ENCODE measurements at regions not wholly inside any gene's neighbourhood (a gene's known extent, or its start where the extent isn't known, plus 50 kb on each side); places are given as distances from the start of the nearest gene placed in this dataset.

DNA sequence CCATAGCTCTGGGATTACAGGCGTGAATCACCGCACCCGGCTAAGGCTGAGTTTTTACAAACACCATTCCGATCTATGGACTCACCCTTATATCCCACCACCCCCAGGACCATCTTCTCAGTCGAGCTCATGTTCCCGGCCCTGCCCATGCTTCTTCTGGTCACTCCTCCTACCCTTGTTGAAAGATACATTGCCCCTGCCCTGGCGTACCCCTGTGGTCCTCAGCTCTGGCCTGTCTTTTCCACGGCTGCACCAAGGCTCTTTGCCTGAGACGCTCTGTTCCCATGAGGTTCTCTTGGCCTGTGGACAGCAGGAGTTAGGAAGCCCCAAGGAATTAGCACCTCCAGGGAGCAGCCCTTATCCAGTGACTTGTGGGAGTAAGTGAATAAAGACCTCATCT lies 379.4 kb upstream of the TNRC6C start:
- no peak for DNase-seq
- in situ Hi-C loops (cut with MboI; ENCODE audit: low pct_unique_long_range_greater_than_20kb, low sequenced_read_pairs) = no loop called here

DNA sequence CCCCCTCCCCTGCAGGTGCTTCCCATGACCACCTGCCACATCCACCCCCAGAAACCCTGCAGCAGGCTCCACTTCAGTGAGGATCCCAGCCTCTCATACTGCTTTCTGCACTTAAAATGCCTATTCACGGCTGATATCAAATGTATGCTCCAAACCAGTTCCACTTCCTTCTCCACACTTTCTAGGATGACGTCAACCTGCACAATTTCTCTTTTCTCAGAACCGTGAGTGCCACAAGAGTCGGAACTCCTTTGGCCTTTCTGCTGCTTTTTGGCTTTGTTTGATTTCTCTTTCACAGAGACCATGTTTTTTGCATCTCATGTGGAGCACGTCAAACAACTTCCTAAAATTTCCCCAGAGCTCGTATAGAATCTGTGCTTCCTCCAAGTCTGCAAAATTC lies 378.8 kb upstream of the TNRC6C start:
- in situ Hi-C loops (cut with MboI; ENCODE audit: low pct_unique_long_range_greater_than_20kb, low sequenced_read_pairs) = no loop called here

DNA sequence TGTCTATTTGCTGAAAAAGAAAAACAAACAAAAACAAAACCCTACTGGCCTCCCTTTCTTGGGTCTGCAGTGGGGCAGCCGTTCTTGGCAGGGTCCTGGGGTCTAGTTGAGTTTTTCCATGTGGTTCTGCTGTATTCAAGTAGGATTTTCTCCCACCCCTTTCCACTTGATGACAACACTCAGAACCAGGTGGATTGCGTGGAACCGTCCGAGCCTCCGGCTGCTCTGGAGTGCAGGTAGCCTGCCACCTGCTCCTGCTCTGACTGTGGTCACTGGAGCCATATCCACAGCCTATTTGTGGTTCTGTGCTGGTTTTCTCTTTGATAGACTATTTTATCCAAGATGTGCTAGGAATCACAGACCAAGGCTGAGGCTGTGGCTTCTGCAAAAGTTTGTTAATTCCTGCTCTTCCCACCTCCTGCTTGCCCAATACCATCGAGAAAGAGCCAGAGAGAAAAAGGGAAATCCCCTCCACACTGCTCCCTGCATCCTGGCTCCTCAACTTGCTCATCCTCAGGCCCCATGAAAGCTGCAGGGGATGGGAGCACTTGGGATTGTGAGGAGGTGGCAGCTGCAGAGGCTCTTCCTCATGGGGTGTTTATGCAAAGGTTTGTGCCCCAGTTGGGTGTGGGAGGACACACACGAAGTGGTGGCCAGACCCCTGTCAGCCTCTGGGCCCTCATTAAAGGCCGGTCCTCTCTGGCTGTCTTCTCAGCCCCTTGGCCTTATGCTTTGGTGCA lies 377.8 kb upstream of the TNRC6C start:
- DNase-seq = no peak
- in situ Hi-C loops (cut with MboI; ENCODE audit: low pct_unique_long_range_greater_than_20kb, low sequenced_read_pairs) = no loop called here

More for the DNA sequence above, 378.8 kb upstream of the TNRC6C start:
- peak; percentile 71 for DNase-seq

DNA sequence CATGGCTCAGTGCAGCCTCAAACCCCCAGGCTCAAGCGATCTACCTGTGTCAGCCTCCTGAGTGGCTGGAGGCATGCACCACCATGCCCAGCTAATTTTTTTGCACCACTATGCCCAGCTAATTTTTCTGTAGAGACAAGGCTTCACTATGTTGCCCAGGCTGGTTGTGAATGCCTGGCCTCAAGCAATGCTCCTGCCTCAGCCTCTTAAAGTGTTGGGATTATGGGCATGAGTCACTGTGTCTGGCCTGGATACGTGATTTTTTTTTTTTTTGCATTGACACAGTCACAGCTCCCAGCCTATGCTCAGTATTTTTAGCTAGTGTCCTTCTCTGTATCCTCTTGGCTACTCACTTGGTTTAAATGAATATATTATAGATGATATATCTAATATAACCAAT lies 377.0 kb upstream of the TNRC6C start:
- in situ Hi-C loops (cut with MboI; ENCODE audit: low pct_unique_long_range_greater_than_20kb, low sequenced_read_pairs) = no loop called here

DNA sequence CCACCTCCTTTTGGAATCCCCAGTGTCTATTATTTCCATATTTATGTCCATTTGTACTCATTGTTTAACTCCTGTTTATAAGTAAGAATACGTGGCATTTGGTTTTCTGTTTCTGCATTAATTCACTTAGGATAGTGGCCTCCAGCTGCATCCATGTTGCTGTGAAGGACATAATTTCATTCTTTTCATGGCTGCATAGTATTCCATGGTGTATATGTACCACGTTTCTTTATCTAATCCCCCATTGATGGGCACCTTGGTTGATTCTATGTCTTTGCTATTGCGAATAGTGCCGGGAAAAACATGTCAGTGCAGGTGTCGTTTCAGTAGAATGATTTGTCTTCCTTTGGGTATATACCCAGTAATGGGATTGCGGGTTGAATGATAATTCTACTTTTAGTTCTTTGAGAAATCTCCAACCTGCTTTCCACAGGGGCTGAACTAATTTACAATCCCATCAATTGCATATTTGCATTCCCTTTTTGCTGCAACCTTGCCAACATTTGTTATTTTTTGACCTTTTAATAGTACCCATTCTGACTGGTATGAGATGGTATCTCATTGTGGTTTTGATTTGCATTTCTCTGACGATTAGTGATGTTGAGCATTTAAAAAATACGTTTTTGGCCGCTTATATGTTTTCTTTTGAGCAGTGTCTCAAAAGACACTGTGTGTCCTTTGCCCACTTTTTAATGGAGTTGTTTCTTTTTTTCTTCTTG lies 373.2 kb upstream of the TNRC6C start:
- in situ Hi-C loops (cut with MboI; ENCODE audit: low pct_unique_long_range_greater_than_20kb, low sequenced_read_pairs) = no loop called here
- DNase-seq = no peak

More for the DNA sequence above, 377.0 kb upstream of the TNRC6C start:
- DNase-seq = no peak

GRCh38 chr17:77590951-77591735 lies 367.4 kb upstream of the TNRC6C start:
- in situ Hi-C loops (cut with MboI; ENCODE audit: low pct_unique_long_range_greater_than_20kb, low sequenced_read_pairs) = no loop called here
- no peak for DNase-seq

DNA sequence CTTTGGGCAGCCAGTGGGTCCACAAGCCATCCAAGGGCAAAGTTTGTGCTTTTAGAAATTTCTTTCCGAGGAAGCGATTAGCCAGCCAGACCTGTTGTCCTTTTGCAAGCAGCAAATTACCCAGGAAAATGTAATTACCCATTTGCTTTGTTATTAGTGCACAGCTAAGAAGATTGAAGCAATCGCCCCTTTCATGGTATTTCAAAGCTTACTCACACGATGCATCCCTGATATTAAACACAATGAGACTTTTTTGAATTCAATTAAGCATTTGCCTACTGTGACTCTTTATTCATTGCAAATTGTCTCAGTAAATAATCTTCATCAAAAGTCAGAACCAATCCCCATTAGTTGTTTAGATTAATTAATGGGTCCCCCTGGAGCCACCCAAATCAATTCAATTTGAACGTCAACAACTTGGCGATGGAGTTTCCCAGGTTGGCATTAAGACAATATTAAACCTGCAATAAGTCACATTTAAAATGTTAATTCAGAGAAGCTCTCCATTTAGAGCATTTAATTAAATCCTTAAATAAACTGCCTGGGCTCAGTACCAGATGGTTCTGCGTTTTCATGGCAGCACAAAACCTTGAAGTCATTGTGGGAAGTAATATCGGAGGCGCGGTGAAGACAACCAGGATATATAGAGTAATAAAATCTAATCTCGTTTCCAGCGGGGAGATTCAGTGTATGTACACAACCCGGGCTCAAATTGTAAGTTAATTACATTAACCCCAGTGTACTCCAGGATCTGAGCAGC lies 366.2 kb upstream of the TNRC6C start:
- DNase-seq = no peak
- in situ Hi-C loops (cut with MboI; ENCODE audit: low pct_unique_long_range_greater_than_20kb, low sequenced_read_pairs) = no loop called here

GRCh38 chr17:77593081-77593480 lies 365.4 kb upstream of the TNRC6C start:
- in situ Hi-C loops (cut with MboI; ENCODE audit: low pct_unique_long_range_greater_than_20kb, low sequenced_read_pairs) = no loop called here
- no peak for DNase-seq

- in situ Hi-C loops (cut with MboI; ENCODE audit: low pct_unique_long_range_greater_than_20kb, low sequenced_read_pairs) = no loop called here
- no peak for DNase-seq
Measured at GRCh38 chr17:77594416-77595209, 363.9 kb upstream of the TNRC6C start.

DNA sequence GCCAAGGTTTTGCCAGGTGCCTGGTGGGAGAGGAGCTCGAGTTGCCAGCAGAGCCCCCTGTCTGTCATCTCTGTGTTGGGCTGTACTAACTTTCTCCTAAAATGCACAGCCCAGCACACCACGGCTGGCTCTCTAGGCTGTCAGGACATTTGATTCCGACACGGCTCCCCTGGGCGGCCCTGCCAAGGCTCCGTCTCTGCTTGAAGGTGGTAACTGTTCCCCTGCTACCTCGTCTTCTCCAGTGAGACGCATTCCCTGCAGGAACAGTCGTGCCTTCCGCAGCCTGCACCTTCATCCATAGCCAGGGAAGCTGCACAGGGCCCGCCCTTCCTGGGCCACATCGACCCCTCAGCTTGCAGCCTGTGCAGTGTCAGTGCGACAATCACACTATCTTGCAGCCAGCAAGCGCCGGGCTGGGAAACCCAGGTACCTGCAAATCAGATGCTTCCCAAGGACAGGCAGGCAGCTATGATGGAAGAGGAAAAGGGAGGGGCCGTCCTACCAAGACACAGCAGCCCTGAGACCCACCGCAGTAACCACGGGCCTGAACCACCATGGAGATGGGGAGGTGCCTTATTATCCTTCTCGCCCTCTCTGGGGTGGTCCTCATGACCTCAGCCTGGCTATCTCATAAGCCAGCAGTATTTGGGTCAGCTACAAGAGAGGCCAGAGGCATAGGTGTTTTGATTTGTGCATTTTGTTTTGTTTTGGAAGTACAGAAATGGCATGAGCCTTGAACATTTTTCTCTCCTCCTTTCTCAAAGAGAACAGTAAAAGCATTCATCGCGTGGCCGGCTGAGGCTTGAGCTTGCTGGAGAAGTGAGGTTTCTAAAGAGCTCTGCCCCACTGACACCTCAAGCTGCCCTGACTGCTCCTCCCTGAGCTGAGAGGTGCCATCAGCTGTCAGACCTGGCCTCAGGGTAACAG lies 361.7 kb upstream of the TNRC6C start:
- DNase-seq = no peak
- in situ Hi-C loops (cut with MboI; ENCODE audit: low pct_unique_long_range_greater_than_20kb, low sequenced_read_pairs) = no loop called here

DNA sequence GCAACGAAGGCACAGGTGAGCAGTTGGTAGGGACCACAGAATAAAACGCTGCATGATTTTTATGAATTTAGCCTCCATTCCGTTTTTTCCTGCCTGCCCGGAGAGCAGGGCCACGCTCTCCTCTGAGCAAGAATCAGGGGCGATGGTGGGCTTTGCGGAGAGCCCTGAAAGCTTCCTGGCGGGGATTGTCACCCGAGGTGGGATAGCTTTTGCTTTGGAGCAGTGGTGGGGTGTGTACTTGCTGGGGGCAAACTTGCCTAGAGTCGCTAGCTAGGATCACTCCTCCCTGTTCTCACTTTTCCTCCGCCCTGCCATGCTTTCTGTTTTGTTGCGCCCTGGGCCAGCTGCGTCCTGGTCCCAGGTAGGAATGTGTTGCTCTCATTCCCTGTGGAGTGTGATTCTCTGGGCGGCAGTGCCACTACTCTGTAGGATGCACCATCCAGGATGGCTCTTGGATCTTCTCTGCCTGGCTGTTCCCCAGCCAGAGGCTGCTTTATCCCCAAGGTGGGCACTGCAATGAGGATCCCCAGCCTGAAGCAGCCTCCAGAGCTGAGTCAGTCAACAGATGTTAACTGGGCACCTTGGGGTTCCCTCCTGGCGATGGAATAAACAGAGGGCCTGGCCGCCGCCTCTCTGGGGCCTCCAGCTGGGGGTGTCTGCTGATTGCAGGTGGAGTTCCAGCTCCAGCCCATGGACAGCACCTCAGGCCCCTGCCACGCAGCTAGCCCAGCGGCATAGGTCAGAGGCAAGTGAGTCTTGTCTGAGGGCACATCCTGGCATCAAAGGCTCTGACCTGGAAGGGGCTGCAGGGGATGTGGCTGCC lies 360.9 kb upstream of the TNRC6C start:
- in situ Hi-C loops (cut with MboI; ENCODE audit: low pct_unique_long_range_greater_than_20kb, low sequenced_read_pairs) = no loop called here
- no peak for DNase-seq

DNA sequence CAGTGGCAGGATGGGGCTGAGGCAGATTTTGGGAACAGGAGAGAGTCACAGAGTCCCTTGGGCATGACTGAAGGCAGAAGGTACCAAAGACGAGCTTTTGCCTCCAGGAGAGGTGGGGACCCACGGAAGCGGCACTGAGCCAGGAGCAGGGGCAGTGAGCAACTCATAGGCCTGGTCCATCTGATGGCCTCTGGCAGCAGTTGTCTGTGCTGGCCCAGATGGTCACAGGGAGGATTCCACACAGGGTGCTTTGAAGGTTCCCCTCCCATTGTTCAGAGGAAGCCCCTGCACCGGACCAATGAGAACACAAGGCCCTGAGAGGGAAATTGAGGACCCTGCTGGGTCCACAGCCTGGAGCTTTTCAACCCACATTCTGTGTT lies 360.3 kb upstream of the TNRC6C start:
- DNase-seq = no peak
- in situ Hi-C loops (cut with MboI; ENCODE audit: low pct_unique_long_range_greater_than_20kb, low sequenced_read_pairs) = no loop called here

- DNase-seq = no peak
Measured at GRCh38 chr17:77599699-77600098, 358.8 kb upstream of the TNRC6C start.

DNA sequence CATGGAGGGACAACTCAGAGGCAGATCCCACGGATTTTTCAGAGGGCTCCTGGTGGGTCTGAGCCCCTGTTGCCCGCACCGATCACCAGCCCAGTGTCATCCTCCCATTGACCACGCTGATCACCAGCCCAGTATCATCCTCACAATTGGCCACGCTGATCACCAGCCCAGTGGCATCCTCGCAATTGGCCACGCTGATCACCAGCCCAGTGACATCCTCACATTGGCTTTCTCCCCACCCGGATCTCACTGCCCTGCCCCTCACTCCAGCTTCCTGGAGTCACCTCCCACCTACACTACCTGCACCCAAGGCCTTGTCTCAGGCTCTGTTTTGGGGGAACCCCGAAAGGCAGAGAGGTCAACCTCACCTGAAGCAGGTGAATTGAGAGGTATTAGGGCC lies 358.2 kb upstream of the TNRC6C start:
- in situ Hi-C loops (cut with MboI; ENCODE audit: low pct_unique_long_range_greater_than_20kb, low sequenced_read_pairs) = no loop called here
- no peak for DNase-seq

More at GRCh38 chr17:77599699-77600098, 358.8 kb upstream of the TNRC6C start:
- in situ Hi-C loops (cut with MboI; ENCODE audit: low pct_unique_long_range_greater_than_20kb, low sequenced_read_pairs) = no loop called here

GRCh38 chr17:77601054-77601979 lies 357.2 kb upstream of the TNRC6C start:
- in situ Hi-C loops (cut with MboI; ENCODE audit: low pct_unique_long_range_greater_than_20kb, low sequenced_read_pairs) = no loop called here
- no peak for DNase-seq
